Immature natural killer cell (primary cell): ENCODE measurements at regions not wholly inside any gene's neighbourhood (a gene's known extent, or its start where the extent isn't known, plus 50 kb on each side); places are given as distances from the start of the nearest gene placed in this dataset.
"Not testable (repeated sequence)": the region's sequence is repeated elsewhere in the genome, so short reads cannot be mapped to it uniquely, and the experiment has no call there.

Experiments used
- DNase-seq, 3 donors: peaks; one replicate each; pipeline ENCODE4 v3.0.0; 2022; ENCODE audit warnings: mixed read lengths in 1 of 3
- H3K27ac Mint-ChIP-seq, 6 donors: one replicate each; pipeline ENCODE4 v1.8.0; 2020; ENCODE audit warnings: mixed read lengths in 6 of 6, mild to moderate bottlenecking in 5 of 6, inconsistent platforms in 4 of 6, moderate library complexity in 3 of 6
- H3K27me3 Mint-ChIP-seq, 3 donors: one replicate each; pipeline ENCODE4 v1.8.0; 2020 to 2021; ENCODE audit warnings: low read depth in 3 of 3, mild to moderate bottlenecking in 3 of 3, mixed read lengths in 3 of 3, moderate library complexity in 3 of 3, inconsistent platforms in 1 of 3
- H3K36me3 Mint-ChIP-seq, 3 donors: one replicate each; pipeline ENCODE4 v1.8.0; 2020; ENCODE audit warnings: mixed read lengths in 3 of 3, inconsistent platforms in 2 of 3, mild to moderate bottlenecking in 2 of 3
- H3K4me1 Mint-ChIP-seq, 2 donors: one replicate each; pipeline ENCODE4 v1.8.0; 2020; ENCODE audit warnings: inconsistent platforms in 2 of 2, mild to moderate bottlenecking in 2 of 2, mixed read lengths in 2 of 2, moderate library complexity in 1 of 2
- H3K4me3 Mint-ChIP-seq, 5 donors: one replicate each; pipeline ENCODE4 v1.8.0; 2020; ENCODE audit warnings: mild to moderate bottlenecking in 5 of 5, mixed read lengths in 5 of 5, inconsistent platforms in 3 of 5, moderate library complexity in 3 of 5
- H3K9me3 Mint-ChIP-seq, 6 donors: one replicate each; pipeline ENCODE4 v1.8.0; 2020; ENCODE audit warnings: mild to moderate bottlenecking in 6 of 6, mixed read lengths in 6 of 6, inconsistent platforms in 4 of 6, moderate library complexity in 3 of 6

DNA sequence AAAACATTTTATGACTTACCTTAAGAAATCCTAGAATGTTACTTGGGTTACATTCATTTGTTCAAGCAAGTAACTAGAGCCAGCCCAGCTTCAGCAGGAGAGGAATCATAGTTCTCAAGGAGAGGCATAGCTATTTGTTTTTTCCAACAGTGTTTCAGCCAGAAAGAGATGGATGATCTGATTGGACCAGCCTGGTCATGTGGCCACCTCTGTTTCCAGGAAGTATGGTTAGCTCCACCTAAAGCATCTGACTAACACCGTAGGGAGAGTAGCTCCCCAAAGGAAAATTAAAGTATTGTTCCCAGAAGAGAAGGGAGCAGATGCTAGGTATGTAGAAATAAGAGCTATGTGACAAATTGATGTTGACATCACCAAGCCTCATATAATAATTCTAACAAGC lies 417.1 kb downstream of the TAFA4 start:
- peaks cover 0 to 2% (median 0%) of the 10 kb centered on the region in 3 donors for H3K27me3 Mint-ChIP-seq
- H3K36me3 Mint-ChIP-seq: no peaks in the 10 kb centered on the region
- H3K9me3 Mint-ChIP-seq: peaks cover 0 to 4% (median 1%) of the 10 kb centered on the region in 6 donors
- H3K4me1 Mint-ChIP-seq: no peaks in the 10 kb centered on the region
- H3K27ac Mint-ChIP-seq: no peak overlapping the region
- DNase-seq: no peak
- no peak overlapping the region for H3K4me3 Mint-ChIP-seq

DNA sequence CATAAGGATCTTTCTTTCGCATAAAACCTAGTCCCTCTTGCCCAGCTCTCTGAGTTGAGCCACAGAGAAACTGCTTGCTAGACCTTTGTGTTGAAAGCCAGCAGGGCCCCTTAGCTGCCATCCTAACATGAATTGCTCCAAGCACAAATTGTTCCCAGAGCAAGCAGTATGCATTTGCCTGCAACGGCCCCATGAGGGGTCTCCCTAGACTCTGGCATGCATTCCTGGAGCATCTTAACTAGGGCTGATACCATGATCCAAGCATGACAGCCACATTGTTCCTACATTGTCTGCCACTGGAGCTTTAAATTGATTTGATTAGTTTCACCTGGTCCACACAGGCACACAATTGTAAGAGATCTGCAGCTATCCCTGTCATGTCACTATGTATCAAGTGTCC lies 428.1 kb downstream of the TAFA4 start:
- peaks cover 0 to 6% (median 3%) of the 10 kb centered on the region in 6 donors for H3K9me3 Mint-ChIP-seq
- H3K36me3 Mint-ChIP-seq: no peaks in the 10 kb centered on the region
- no peaks in the 10 kb centered on the region for H3K27me3 Mint-ChIP-seq
- no peak overlapping the region for H3K4me3 Mint-ChIP-seq
- no peak for DNase-seq
- no peaks in the 10 kb centered on the region for H3K4me1 Mint-ChIP-seq
- H3K27ac Mint-ChIP-seq: no peak overlapping the region

DNA sequence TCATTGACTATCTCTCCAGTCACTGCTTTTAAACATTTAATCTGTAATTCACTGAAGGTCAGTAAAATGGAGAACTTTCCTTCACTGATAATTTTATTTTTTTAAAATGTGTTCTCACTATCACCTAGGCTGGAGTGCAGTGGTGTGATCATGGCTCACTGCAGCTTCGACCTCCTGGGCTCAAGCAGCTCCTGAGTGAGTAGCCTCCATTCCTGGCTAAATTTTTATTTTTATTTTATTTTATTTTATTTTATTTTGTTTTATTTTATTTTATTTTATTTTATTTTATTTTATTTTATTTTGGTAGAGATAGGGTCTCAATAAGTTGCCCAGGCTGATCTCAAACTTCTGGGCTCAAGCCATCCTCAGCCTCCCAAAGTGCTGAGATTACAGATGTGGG lies 446.5 kb downstream of the TAFA4 start:
- not testable (repeated sequence) for H3K4me1 Mint-ChIP-seq, DNase-seq, H3K27me3 Mint-ChIP-seq, H3K27ac Mint-ChIP-seq, H3K36me3 Mint-ChIP-seq, H3K4me3 Mint-ChIP-seq
- H3K9me3 Mint-ChIP-seq: peaks cover 0 to 12% (median 2%) of the 10 kb centered on the region in 6 donors

DNA sequence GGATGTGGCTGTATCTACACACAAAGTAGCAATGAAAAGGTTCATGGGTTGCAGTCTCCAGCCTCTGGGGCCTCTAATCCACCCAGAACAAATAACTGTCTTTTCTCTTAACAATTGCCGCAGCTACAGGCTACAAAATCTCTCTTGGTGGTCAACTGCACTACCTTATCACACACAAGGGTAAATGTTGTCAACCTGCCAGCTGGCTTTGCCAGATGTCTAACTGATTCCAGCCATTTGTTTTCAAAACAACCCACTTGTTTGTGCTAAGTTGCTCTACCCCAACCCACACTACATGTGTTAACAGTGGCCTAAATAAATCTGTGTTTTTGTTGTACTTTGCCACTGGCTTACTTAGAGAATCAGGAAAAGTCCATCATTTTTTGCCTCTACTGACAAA lies 447.3 kb downstream of the TAFA4 start:
- no peaks in the 10 kb centered on the region for H3K4me1 Mint-ChIP-seq
- H3K4me3 Mint-ChIP-seq: no peak overlapping the region
- no peaks in the 10 kb centered on the region for H3K27me3 Mint-ChIP-seq
- DNase-seq: no peak
- H3K27ac Mint-ChIP-seq: no peak overlapping the region
- no peaks in the 10 kb centered on the region for H3K36me3 Mint-ChIP-seq
- H3K9me3 Mint-ChIP-seq: peaks cover 0 to 14% (median 2%) of the 10 kb centered on the region in 6 donors

DNA sequence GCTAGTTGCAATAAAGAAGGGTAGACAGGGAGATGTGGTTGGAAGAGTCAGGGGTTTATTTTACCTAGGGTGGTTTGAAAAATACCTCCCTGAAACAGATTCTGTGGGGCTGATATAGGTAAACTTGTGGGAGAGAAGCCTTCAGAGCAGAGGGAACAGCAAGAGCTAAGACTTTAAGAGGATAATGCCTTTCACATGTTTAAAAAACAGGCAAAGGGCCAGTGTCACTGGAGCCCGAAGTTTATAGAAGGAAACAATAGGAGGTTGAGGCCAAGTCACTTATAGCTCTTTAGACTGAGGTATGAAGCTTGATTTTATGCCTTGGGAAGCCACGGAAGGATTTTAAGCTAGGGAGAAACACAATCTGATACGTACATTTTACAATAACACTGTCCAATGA lies 448.7 kb downstream of the TAFA4 start:
- Mint-ChIP-seq H3K9me3 (peaks cover 0 to 14% (median 3%) of the 10 kb centered on the region in 6 donors), H3K36me3 (no peaks in the 10 kb centered on the region), H3K27ac (no peak overlapping the region), H3K4me1 (no peaks in the 10 kb centered on the region), H3K4me3 (no peak overlapping the region), H3K27me3 (no peaks in the 10 kb centered on the region)
- DNase-seq: no peak

DNA sequence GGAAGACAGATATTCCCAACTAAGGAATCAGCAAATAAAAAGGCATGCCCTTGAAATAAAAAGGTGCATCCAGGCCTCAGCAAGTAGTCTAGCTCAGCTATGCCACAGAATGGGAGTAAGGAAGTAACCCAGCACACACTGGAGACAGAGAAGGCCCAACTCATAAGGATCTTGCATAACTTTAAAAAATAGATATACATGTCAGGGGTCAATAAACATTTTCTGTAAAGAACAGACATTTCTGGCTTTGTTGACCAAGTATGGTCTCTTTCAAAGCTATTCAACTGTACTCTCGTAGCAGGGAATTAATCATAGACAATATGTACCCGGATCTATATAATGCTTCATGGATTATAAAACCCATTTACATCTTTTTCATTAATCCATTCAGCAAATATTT lies 449.3 kb downstream of the TAFA4 start:
- Mint-ChIP-seq H3K27me3 (no peaks in the 10 kb centered on the region), H3K36me3 (no peaks in the 10 kb centered on the region), H3K9me3 (peaks cover 0 to 14% (median 3%) of the 10 kb centered on the region in 6 donors), H3K27ac (no peak overlapping the region), H3K4me1 (no peaks in the 10 kb centered on the region), H3K4me3 (no peak overlapping the region)
- DNase-seq: no peak

DNA sequence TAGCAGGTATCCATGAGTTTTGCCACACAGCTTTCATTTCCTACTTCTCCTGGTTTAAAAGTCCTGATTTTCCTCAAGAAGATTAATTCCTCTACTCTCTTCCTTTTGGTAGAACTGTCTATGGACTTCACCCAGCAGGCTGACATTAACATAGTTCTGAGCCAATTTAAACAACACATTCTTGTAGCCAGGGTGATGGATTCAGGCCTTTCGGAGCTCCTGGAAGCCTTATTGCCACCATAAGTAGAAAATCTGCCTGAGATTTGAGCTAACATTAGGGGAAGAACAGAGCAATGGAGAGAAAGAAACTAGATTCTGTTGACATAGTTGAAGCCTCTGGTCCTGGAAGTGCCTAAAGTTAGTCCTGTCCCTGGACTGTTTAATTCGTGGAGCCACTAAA lies 449.8 kb downstream of the TAFA4 start:
- Mint-ChIP-seq H3K27ac (no peak overlapping the region), H3K36me3 (no peaks in the 10 kb centered on the region), H3K9me3 (peaks cover 0 to 14% (median 3%) of the 10 kb centered on the region in 6 donors), H3K4me3 (no peak overlapping the region), H3K4me1 (no peaks in the 10 kb centered on the region), H3K27me3 (no peaks in the 10 kb centered on the region)
- DNase-seq: no peak

DNA sequence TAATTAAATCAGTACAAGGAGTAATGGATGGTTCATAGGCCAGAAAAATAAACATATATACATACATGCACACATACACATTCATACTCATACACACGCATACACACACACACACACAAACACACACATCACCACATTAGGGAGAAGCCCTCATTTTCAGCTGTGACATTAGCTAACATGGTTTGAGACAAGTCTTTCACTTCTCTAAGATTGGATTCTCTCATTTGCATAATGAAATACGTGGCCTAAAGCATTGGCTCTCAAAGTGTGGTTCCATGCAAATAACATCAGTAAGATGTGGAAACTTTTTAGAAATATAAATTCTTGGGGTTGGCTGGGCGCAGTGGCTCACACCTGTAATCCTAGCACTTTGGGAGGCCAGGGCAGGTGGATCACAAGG lies 452.6 kb downstream of the TAFA4 start:
- DNase-seq: no peak
- Mint-ChIP-seq H3K36me3 (no peaks in the 10 kb centered on the region), H3K27me3 (no peaks in the 10 kb centered on the region), H3K4me1 (no peaks in the 10 kb centered on the region), H3K4me3 (no peak overlapping the region), H3K27ac (no peak overlapping the region), H3K9me3 (peaks cover 0 to 9% (median 3%) of the 10 kb centered on the region in 6 donors)

DNA sequence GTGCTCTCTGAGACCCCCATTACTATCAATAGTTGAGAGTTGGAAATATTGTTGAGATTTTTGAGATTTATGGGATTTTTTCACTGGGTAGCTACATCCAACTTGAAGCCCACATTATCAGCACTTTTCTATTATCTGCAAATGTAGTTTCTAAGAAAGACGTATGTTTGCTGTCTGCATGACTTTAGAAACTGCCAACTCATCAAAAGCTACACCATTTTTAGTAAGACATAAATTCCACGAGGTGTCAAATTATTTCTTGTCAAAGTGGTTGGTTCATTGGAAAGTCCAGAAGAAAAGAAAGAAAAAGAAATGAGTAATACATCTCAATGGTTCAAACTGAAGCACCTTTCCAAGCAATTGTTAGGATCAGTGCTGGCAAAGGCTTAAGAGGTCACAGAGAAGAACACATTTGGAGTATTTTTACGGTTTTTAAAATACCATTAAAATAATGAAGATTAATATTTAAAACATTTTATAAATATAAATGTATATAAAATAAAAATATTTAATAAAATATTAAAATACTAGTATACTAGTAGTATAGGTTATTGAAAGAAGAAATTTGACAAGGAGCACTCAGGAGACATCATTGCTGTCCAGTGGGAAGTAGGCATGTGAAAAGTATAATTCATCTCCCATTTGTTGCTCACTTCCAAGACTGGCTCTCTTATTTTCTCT lies 463.5 kb downstream of the TAFA4 start:
- peaks cover 0 to 6% (median 0%) of the 10 kb centered on the region in 6 donors for H3K9me3 Mint-ChIP-seq
- H3K4me1 Mint-ChIP-seq: no peaks in the 10 kb centered on the region
- no peak overlapping the region for H3K4me3 Mint-ChIP-seq
- H3K27me3 Mint-ChIP-seq: peaks cover 0 to 4% (median 2%) of the 10 kb centered on the region in 3 donors
- DNase-seq: no peak
- H3K27ac Mint-ChIP-seq: no peak overlapping the region
- H3K36me3 Mint-ChIP-seq: no peaks in the 10 kb centered on the region

DNA sequence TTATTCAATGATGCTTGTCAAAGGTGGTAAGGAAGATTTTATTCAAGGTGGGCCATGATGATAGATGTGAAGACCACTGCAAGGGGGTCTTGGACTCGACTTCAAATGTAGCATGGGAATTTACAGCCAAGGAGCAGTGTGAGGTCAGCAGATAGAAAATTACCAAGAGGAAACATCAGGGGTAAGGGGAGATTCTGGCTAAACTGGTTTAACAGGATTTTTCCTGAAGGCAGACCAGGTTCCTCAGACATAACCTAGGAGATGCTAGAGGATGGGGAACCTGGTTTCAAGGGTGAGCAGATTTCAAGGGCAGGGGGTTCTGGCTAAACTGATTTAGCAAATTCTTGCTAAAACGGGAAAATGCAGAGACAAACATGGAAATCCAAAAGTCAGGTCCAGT lies 464.9 kb downstream of the TAFA4 start:
- H3K9me3 Mint-ChIP-seq: peaks cover 0 to 6% (median 0%) of the 10 kb centered on the region in 6 donors
- peaks cover 0 to 4% (median 2%) of the 10 kb centered on the region in 3 donors for H3K27me3 Mint-ChIP-seq
- H3K4me3 Mint-ChIP-seq: no peak overlapping the region
- no peaks in the 10 kb centered on the region for H3K4me1 Mint-ChIP-seq
- H3K36me3 Mint-ChIP-seq: no peaks in the 10 kb centered on the region
- no peak for DNase-seq
- no peak overlapping the region for H3K27ac Mint-ChIP-seq

DNA sequence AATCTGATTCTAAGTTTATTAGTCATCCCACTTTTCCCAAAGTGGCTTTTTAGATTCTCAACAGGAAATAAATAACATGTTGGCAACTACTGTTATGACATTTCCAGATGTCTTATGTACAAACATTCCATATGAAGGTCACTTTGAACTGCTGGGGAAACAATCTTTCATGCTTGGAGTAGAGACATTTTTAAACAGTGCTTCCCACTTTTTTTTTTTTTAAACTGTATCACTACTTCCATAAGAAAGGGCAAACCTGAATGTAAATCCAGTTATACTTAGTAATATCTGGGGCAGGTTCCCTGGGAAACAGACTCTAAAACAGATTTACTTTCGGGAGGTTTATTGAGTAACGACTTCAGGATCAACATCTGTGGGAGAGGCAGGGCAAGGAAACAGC lies 473.8 kb downstream of the TAFA4 start:
- Mint-ChIP-seq H3K27ac (no peak overlapping the region), H3K36me3 (peaks cover 0 to 3% (median 0%) of the 10 kb centered on the region in 3 donors), H3K9me3 (peaks cover 0 to 13% (median 3%) of the 10 kb centered on the region in 6 donors), H3K4me3 (no peak overlapping the region), H3K4me1 (no peaks in the 10 kb centered on the region), H3K27me3 (no peaks in the 10 kb centered on the region)
- DNase-seq: no peak

DNA sequence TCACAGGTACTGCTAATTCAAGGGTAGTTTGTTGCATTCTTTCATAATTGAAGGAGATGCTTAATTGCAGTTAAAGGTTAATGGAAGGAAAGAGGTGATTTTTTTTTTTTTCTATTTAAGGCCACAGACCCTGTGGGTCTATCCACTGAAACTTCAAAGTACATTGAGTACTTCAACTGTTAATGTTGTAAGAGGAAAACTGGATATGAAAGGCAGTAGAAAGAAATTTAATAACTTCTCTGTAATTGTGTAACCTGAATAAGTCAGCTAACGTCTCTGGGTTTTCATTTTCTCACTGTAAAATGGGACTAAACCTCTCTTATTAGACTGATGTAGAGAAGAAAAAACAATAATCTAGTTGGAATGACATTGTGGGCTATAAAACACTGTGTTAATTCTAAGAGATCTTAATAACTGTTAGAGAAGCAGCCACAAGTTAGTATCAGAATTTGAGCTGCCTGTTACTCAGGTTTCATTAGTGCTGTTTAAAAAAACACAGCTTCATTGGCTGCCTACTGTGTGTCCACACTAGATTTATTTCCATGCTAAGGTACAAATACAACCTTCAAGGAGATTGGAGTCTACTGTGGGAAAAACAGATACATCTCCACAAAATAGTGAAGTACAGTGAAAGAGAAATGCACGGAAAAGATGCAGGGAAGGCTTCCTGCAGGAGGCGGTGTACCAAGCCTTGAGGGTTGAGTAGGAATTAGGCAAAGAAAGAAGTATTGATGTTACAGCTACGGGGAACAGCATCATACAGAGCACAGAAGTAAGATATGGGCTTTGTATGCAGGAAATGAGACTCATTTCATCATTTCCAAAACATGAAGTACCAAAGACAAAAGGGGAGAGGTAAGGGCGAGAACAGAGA lies 483.6 kb downstream of the TAFA4 start:
- no peak for DNase-seq
- Mint-ChIP-seq H3K27ac (no peak overlapping the region), H3K27me3 (no peaks in the 10 kb centered on the region), H3K4me1 (no peaks in the 10 kb centered on the region), H3K9me3 (peaks cover 0 to 20% (median 0%) of the 10 kb centered on the region in 6 donors), H3K4me3 (no peak overlapping the region), H3K36me3 (no peaks in the 10 kb centered on the region)

DNA sequence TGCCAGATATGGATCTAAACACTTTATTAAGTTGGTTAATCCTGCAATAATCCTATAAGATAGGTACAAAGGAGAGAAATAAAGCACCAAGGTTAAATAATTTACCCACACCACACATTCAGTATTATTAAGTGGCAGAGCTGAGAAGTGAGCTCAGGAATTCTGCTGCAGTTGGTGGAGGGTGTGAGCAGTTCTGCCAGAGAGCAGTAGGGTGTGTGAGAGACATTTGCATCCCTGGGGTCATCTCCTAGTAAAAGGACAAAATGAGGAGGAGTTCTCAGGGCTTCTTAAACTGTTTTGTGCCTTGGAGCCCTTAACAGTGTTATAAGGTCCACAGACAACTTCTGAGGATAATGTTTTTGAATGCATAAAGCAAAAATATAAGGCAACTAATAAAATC lies 484.5 kb downstream of the TAFA4 start:
- H3K4me3 Mint-ChIP-seq: no peak overlapping the region
- peaks cover 0 to 2% (median 0%) of the 10 kb centered on the region in 3 donors for H3K27me3 Mint-ChIP-seq
- DNase-seq: no peak
- no peaks in the 10 kb centered on the region for H3K36me3 Mint-ChIP-seq
- H3K27ac Mint-ChIP-seq: no peak overlapping the region
- peaks cover 0 to 22% (median under 1%) of the 10 kb centered on the region in 6 donors for H3K9me3 Mint-ChIP-seq
- H3K4me1 Mint-ChIP-seq: no peaks in the 10 kb centered on the region

DNA sequence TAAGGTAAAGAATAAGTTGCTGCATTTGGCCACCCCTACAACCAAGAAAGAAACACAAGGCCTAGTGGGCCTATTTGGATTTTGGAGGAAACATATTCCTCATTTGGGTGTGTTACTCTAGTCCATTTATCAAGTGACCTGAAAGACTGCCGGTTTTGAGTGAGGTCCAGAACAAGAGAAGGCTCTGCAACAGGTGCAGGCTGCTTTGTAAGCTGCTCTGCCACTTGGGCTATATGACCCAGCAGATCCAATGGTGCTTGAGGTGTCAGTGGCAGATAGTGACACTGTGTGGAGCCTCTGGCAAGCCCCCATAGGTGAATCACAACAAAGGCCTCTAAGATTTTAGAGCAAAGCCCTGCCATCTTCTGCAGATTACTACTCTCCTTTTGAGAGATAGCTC lies 491.3 kb downstream of the TAFA4 start:
- no peaks in the 10 kb centered on the region for H3K36me3 Mint-ChIP-seq
- H3K27ac Mint-ChIP-seq: no peak overlapping the region
- H3K4me1 Mint-ChIP-seq: no peaks in the 10 kb centered on the region
- no peak overlapping the region for H3K4me3 Mint-ChIP-seq
- peaks cover 0 to 7% (median 2%) of the 10 kb centered on the region in 6 donors for H3K9me3 Mint-ChIP-seq
- DNase-seq: no peak
- H3K27me3 Mint-ChIP-seq: peaks cover 0 to 2% (median 0%) of the 10 kb centered on the region in 3 donors
